ENCODE measurements at regions not wholly inside any gene's neighbourhood (a gene's known extent, or its start where the extent isn't known, plus 50 kb on each side); places are given as distances from the start of the nearest gene placed in this dataset.

DNA sequence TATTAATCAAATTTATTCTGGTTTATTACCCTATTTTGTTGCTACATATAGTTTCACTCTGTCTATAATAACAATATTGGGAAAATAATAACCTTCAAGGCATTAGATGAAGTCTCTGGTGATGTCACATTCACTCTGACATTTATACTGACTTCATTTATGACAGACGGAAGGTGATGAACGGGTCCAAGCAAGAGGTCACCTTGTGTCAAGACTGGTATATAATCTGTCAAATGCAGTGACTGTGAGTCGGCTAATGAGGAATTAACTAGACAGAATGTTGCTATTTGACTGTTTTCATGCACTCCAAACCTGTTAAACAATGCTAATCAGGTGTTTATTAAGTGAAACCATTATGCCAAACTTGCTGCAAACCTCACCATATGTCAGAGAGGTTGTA is 800.5 kb upstream of the KLHL1 start:
- Histone ChIP-seq H3K18ac (ENCODE audit: insufficient read length, low read depth, low read length) (no peak overlapping the region), H3T11ph (ENCODE audit: low read length) (no peak overlapping the region), H3K27me3 (ENCODE audit: insufficient read depth, low read length) (no peaks in the 10 kb centered on the region), H4K20me1 (ENCODE audit: control insufficient read depth, insufficient read depth, insufficient read length) (no peaks in the 10 kb centered on the region), H4K5ac (ENCODE audit: insufficient read length, low read depth, low read length) (no peak overlapping the region), H2BK5ac (ENCODE audit: insufficient read length, low read length) (no peak overlapping the region), H3K79me2 (ENCODE audit: insufficient read depth, low read length) (no peaks in the 10 kb centered on the region), H3K23me2 (ENCODE audit: insufficient read length, low read depth, low read length, poor library complexity, severe bottlenecking) (no peaks in the 10 kb centered on the region), H4K91ac (ENCODE audit: insufficient read length, low read depth, low read length) (no peak overlapping the region), H2BK12ac (ENCODE audit: insufficient read length, low read depth, low read length) (no peak overlapping the region), H3K23ac (ENCODE audit: insufficient read length, low read depth, low read length) (no peak overlapping the region), H2BK15ac (ENCODE audit: low read depth, low read length) (no peak overlapping the region), H3K9ac (ENCODE audit: extremely low read depth, insufficient read length, low read length) (no peak overlapping the region), H3K4ac (ENCODE audit: low read depth, low read length) (no peak overlapping the region), H3K56ac (ENCODE audit: insufficient read length, low read depth, low read length) (no peak overlapping the region), H3K14ac (ENCODE audit: insufficient read depth, low read length) (no peak overlapping the region), H3K9me3 (ENCODE audit: control insufficient read depth, low read depth, low read length) (no peaks in the 10 kb centered on the region), H2AFZ (ENCODE audit: low read length) (no peak overlapping the region), H3K4me2 (ENCODE audit: insufficient read depth, insufficient read length, low read length) (no peak overlapping the region), H2BK120ac (ENCODE audit: low read depth, low read length, poor library complexity, severe bottlenecking) (no peak overlapping the region), H3K27ac (ENCODE audit: insufficient read length, low read depth, low read length) (no peak overlapping the region), H3K4me1 (ENCODE audit: insufficient read depth, low read length) (no peaks in the 10 kb centered on the region), H4K8ac (replicated peaks; ENCODE audit: insufficient read length, low read depth, low read length) (no peak overlapping the region), H2AK5ac (ENCODE audit: insufficient read length, low read length) (no peak overlapping the region), H2BK20ac (ENCODE audit: low read depth, low read length, poor library complexity, severe bottlenecking) (no peak overlapping the region), H3K79me1 (ENCODE audit: insufficient read depth, low read depth, low read length, poor library complexity, severe bottlenecking) (no peaks in the 10 kb centered on the region)
- Mint-ChIP-seq H3K4me3 (no peak overlapping the region), H3K27me3 (ENCODE audit: low read depth) (no peaks in the 10 kb centered on the region), H3K27ac (no peak overlapping the region), H3K36me3 (ENCODE audit: insufficient read depth in 1 of 3, low read depth in 3 of 3) (no peaks in the 10 kb centered on the region), H3K4me1 (no peaks in the 10 kb centered on the region), H3K9me3 (no peaks in the 10 kb centered on the region)
- no peak for DNase-seq
- no CpG with 5 or more reads among the region's 3 CpGs for WGBS (ENCODE audit: extremely low coverage, insufficient read length, low lambda C conversion rate)
- TF ChIP-seq, protein P1, sequence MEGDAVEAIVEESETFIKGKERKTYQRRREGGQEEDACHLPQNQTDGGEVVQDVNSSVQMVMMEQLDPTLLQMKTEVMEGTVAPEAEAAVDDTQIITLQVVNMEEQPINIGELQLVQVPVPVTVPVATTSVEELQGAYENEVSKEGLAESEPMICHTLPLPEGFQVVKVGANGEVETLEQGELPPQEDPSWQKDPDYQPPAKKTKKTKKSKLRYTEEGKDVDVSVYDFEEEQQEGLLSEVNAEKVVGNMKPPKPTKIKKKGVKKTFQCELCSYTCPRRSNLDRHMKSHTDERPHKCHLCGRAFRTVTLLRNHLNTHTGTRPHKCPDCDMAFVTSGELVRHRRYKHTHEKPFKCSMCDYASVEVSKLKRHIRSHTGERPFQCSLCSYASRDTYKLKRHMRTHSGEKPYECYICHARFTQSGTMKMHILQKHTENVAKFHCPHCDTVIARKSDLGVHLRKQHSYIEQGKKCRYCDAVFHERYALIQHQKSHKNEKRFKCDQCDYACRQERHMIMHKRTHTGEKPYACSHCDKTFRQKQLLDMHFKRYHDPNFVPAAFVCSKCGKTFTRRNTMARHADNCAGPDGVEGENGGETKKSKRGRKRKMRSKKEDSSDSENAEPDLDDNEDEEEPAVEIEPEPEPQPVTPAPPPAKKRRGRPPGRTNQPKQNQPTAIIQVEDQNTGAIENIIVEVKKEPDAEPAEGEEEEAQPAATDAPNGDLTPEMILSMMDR (conservative IDR thresholded peaks at IDR 0.05) = no peak
